Choroid plexus epithelial cell (primary cell): ENCODE measurements at regions not wholly inside any gene's neighbourhood (a gene's known extent, or its start where the extent isn't known, plus 50 kb on each side); places are given as distances from the start of the nearest gene placed in this dataset.
"Not testable (repeated sequence)": the region's sequence is repeated elsewhere in the genome, so short reads cannot be mapped to it uniquely, and the experiment has no call there.

ENCODE experiments used
- DNase-seq: peaks from one replicate; pipeline ENCODE4 v3.0.0-alpha.2; 2010; ENCODE audit warnings: low read depth
- H3K4me3 ChIP-seq: 2 replicates; pipeline ENCODE4 v1.5.1; 2011; ENCODE audit warnings: low read depth, mild to moderate bottlenecking, control low read depth, low read length, moderate library complexity
- TF ChIP-seq, protein P1 (sequence below): conservative IDR thresholded peaks from 2 replicates; pipeline ENCODE4 v1.5.1; 2011; ENCODE audit warnings: low read depth, mild to moderate bottlenecking, control low read depth, inconsistent platforms, low read length, moderate library complexity

DNA sequence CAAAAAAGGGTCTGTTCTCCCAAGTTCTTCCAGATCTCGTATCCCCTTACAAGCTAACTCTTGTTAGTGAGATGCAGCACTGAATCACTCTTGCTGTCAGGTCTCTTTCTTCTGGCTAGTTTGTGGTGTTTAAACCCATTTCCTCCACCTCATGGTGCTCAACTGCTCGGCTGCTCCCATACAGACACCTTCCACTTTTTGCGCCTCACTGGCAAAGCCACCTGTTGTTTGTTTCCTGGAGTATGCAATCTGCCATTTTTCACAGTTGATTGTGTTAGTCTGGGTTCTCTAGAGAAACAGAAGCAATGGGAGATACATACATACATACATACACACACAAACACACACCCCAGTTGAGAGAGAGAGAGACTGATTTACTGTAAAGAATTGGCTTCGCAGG, 124.4 kb upstream of the SP8 start:
- H3K4me3 ChIP-seq, result no peak overlapping the region
- DNase-seq, result no peak
- TF ChIP-seq, protein P1, sequence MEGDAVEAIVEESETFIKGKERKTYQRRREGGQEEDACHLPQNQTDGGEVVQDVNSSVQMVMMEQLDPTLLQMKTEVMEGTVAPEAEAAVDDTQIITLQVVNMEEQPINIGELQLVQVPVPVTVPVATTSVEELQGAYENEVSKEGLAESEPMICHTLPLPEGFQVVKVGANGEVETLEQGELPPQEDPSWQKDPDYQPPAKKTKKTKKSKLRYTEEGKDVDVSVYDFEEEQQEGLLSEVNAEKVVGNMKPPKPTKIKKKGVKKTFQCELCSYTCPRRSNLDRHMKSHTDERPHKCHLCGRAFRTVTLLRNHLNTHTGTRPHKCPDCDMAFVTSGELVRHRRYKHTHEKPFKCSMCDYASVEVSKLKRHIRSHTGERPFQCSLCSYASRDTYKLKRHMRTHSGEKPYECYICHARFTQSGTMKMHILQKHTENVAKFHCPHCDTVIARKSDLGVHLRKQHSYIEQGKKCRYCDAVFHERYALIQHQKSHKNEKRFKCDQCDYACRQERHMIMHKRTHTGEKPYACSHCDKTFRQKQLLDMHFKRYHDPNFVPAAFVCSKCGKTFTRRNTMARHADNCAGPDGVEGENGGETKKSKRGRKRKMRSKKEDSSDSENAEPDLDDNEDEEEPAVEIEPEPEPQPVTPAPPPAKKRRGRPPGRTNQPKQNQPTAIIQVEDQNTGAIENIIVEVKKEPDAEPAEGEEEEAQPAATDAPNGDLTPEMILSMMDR, result no peak

- no peak for DNase-seq
- TF ChIP-seq, protein P1, result no peak
Measured at GRCh38 chr7:20913853-20914252, 127.2 kb upstream of the SP8 start.

GRCh38 chr7:20916311-20916710, 129.6 kb upstream of the SP8 start:
- no peak for DNase-seq
- H3K4me3 ChIP-seq, result no peak overlapping the region
- TF ChIP-seq, protein P1, result no peak

More at GRCh38 chr7:20913853-20914252, 127.2 kb upstream of the SP8 start:
- H3K4me3 ChIP-seq, result no peak overlapping the region

- no peak for DNase-seq
- H3K4me3 ChIP-seq, result no peak overlapping the region
- TF ChIP-seq, protein P1, result no peak
Measured at GRCh38 chr7:20917603-20918002, 130.9 kb upstream of the SP8 start.

DNA sequence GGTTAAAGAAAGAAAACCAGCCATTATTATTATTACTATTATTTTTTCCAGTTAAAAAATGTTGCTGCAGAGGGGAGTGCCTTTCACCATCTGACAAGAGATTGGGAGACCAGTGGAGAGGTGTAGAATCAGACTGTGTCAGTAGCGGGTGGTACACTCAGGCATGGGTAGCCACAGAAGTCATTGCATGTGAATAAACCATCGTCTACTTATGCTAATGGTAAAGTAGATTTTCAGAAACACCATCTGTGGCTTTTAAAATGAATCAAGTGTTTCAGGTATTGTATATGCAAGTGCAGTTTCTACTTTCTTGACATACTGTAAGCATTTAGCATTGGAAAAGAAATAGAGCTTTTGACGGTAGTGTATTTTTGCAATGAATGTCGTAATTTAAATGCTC, 131.5 kb upstream of the SP8 start:
- TF ChIP-seq, protein P1, result no peak
- DNase-seq, result no peak
- H3K4me3 ChIP-seq, result no peak overlapping the region

DNA sequence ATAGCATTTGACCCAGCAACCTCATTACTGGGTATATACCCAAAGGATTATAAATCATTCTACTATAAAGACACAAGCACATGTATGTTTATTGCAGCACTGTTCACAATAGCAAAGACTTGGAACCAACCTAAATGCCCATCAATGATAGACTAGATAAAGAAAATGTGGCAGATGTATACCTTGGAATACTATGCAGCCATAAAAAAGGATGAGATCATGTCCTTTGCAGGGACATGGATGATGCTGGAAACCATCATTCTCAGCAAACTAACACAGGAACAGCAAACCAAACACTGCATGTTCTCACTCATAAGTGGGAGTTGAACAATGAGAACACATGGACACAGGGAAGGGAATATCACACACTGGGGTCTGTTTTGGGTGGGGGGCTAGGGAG, 140.5 kb upstream of the SP8 start:
- not testable (repeated sequence) for DNase-seq, H3K4me3 ChIP-seq

DNA sequence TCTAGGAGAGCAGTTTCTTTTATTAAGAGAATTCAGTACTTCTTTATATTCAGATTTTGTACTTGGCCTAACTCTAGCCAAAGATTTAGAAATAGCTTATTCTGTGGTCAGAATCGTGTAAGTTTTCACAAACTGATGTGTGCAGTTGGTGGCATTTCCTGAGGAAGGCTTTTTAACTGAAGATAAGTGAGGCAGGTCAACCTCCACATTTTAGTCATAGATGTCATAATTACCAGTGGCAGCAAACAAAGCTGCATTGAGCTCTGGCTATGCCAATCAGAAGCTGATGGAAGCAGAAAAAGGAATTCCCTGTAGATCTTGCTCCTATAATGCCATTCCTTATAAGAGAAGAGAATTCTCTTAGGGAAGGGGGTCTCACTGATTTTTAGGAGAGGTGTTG, 141.3 kb upstream of the SP8 start:
- TF ChIP-seq, protein P1, result no peak
- DNase-seq, result no peak
- no peak overlapping the region for H3K4me3 ChIP-seq

DNA sequence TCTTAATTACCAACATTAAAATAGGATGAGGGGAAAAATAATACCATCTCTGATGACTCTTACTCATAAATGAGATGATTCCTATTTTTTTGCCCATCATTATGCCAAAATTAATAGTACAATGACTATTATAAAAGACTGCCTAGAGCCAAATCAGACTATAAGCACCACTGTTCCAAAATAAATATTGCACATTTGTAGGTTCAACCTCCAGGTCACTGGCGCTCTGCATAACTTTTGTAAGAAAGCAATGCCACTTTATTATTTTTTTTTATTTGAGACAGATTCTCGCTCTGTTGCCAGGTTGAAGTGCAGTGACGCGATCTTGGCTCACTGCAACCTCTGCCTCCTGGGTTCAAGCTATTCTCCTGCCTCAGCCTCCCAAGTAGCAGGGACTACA, 142.5 kb upstream of the SP8 start:
- no peak overlapping the region for H3K4me3 ChIP-seq
- no peak for DNase-seq
- TF ChIP-seq, protein P1, result no peak
